ENCODE measurements at regions not wholly inside any gene's neighbourhood (a gene's known extent, or its start where the extent isn't known, plus 50 kb on each side); places are given as distances from the start of the nearest gene placed in this dataset.
A peak's percentile ranks its signal among the peaks of the same experiment; 100 is the strongest.
"Not testable (repeated sequence)": the region's sequence is repeated elsewhere in the genome, so short reads cannot be mapped to it uniquely, and the experiment has no call there.

DNA sequence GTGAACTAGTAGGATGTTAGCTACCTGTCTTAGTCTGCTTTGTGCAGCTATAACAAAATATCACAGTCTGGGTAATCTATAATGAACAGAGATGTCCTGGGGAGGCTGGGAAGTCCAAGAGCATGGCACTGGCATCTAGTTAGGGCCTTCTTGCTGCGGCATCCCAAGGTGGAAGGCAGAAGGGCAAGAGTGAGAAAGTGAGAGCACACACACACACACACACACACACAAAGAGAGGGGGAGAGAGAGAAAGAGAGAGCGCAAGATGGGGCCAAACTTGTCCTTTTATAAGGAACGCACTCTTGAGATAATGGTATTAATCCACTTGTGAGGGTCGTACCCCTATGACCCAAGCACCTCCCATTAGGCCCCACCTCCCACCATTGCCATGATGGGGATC is 4423.6 kb upstream of the TPTE start:
- H3K27ac ChIP-seq; DNase-seq (ENCODE audit: low spot score); H3K4me3 ChIP-seq; H3K27me3 ChIP-seq; H3K9me3 ChIP-seq; H3K36me3 ChIP-seq; H3K4me1 ChIP-seq: not testable (repeated sequence)

DNA sequence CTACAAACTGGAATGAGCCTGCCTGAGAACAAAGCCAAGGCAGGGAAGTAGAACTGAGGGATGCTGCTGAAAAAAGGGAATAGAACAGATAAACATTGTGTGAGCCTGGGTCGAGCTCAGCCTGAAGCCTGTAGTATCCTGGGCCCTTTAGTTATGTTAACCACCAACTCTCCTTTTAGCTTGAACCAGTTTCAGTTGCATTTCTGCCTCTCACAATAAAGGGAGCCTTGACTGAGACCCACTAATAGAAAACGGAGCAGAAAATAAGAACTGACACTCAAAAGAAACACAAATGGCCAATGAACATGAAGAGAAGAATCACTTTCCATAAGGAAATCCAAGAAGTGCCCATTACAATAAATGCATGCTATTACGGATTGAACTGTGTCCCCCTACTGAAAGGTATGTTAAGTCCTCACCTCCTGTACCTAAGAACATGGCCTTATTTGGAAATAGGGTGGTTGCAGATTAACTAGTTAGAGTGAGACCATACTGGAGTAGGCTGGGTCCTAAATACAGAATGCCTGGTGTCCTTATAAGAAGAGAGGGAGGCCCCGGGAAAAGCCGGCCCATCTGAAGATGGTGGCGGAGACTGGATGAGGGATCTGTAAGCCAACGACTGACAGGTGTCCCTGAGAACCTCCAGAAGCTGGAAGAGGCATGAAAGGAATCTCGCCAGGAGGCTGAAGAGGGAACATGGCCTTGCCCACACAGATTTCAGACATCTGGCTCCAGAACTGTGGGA is 4423.0 kb upstream of the TPTE start:
- H3K4me1 ChIP-seq, H3K36me3 ChIP-seq, H3K9me3 ChIP-seq, H3K27me3 ChIP-seq, H3K27ac ChIP-seq, H3K4me3 ChIP-seq: not testable (repeated sequence)
- DNase-seq (ENCODE audit: low spot score), result peak; percentile 58

GRCh38 chr21:6101588-6101987 is 4419.8 kb upstream of the TPTE start:
- H3K27me3 ChIP-seq; H3K4me1 ChIP-seq; H3K36me3 ChIP-seq; H3K9me3 ChIP-seq; H3K27ac ChIP-seq; H3K4me3 ChIP-seq; DNase-seq (ENCODE audit: low spot score): not testable (repeated sequence)

GRCh38 chr21:6104546-6104945 is 4416.8 kb upstream of the TPTE start:
- DNase-seq (ENCODE audit: low spot score); H3K27me3 ChIP-seq; H3K27ac ChIP-seq; H3K36me3 ChIP-seq; H3K4me3 ChIP-seq; H3K4me1 ChIP-seq; H3K9me3 ChIP-seq: not testable (repeated sequence)

DNA sequence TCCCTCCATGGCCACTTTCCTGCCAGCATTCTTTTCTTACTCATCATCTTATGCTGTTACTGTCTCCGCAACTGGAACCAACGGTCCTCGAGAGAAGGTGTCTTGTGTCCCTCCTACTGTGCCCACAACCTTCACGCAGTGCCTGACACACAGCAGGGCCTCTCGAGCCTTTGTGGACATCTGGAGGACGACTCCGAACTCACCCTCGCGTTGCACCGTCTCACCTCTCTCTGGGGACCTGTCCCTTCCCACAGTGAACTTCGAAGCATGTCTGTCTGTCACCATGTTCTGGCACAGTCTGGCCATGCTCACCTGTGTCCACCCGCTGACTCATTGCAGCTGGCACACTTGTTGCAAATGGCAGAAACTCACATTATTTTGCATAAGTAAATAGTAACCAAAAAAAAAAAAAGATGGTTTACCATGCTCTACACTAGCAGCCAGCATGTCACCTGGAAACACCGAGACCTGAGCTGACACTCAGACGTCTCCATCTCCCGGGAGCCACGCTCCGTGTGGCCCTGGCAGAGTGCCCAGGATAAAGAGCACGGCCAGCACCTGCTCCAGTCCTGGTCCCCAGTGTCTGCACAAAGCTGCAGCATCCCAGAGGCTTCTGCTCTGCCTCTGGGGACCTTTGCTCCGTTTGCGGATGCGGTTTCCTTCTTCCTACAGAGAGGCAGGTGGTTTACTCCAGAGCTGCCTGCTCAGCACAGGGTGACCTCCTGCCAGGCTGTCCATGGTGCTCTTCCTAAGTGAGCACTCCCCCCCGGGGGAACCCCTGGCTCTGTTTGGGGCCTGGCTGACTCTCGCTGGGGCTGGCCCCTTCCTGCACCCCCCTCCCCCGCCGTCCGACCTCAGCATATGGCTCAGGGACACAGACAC is 4414.5 kb upstream of the TPTE start:
- DNase-seq (ENCODE audit: low spot score); H3K4me1 ChIP-seq; H3K27me3 ChIP-seq; H3K27ac ChIP-seq; H3K9me3 ChIP-seq; H3K36me3 ChIP-seq; H3K4me3 ChIP-seq: not testable (repeated sequence)

- not testable (repeated sequence) for H3K27ac ChIP-seq; H3K4me3 ChIP-seq; H3K9me3 ChIP-seq; H3K27me3 ChIP-seq; DNase-seq (ENCODE audit: low spot score); H3K4me1 ChIP-seq; H3K36me3 ChIP-seq
These were observed 4412.5 kb upstream of the TPTE start for GRCh38 chr21:6108894-6109293.

DNA sequence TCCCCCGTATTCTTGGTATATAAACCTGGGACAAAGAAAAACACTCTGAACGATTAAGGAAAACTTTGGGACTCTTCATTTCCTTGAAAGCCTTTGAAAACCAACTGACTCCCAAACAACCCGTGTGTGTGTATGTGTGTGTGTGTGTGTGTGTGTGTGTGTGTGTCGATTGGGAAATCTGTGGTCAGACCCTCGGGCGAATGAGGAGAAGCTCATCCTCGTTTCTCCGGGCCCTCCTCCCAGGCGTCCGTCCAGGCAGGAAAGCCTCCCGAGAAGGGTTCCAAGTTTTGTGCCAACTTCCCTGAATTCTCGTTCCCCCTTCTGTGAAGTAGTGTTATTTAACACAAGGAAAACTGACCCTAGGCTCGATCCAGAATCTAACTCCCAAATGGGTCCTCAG is 4411.6 kb upstream of the TPTE start:
- not testable (repeated sequence) for H3K4me1 ChIP-seq, H3K27me3 ChIP-seq, H3K36me3 ChIP-seq, H3K4me3 ChIP-seq, H3K9me3 ChIP-seq, H3K27ac ChIP-seq
- peak; percentile 85 for DNase-seq (ENCODE audit: low spot score)

DNA sequence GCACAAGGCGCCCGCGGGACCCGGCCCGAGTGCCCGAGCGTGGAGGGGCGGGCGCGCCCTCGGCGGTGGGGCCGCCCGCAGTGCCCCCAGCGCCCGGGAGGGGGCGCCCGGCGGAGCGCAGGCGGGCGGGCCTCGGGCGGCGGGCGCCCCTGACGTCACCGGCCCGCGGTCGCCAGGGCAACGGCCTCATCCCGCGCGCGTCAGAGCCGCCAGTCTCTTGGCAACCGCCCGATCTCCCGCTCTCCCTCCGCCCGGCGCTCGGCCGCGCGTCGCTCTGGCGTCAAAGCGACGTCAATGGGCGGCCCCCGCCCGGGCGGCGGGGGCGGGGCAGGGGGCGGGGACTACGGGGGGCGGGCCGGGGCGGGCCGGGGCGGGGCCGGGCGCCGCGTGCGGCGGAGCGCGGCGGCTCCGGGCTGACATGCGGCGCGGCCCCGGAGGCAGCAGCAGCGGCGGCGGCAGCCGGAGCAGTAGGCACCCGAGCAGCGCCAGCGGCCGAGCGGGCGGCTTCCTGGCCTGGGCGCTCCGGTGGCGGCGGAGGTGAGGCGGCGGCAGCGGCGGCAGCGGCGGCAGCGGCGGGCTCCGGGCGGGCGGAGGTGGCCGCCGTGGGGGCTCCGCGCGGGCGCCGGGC is 4410.6 kb upstream of the TPTE start:
- not testable (repeated sequence) for H3K9me3 ChIP-seq; H3K4me3 ChIP-seq; H3K36me3 ChIP-seq; H3K4me1 ChIP-seq; H3K27me3 ChIP-seq; H3K27ac ChIP-seq; DNase-seq (ENCODE audit: low spot score)

- H3K27ac ChIP-seq; H3K4me1 ChIP-seq; H3K27me3 ChIP-seq; DNase-seq (ENCODE audit: low spot score); H3K36me3 ChIP-seq; H3K9me3 ChIP-seq: not testable (repeated sequence)
- H3K4me3 ChIP-seq, result peak overlapping the region; percentile 33 to 45
These were observed 4410.0 kb upstream of the TPTE start for GRCh38 chr21:6111354-6111753.

- H3K9me3 ChIP-seq; H3K36me3 ChIP-seq; H3K27me3 ChIP-seq; DNase-seq (ENCODE audit: low spot score); H3K4me1 ChIP-seq; H3K4me3 ChIP-seq; H3K27ac ChIP-seq: not testable (repeated sequence)
These were observed 4403.0 kb upstream of the TPTE start for GRCh38 chr21:6118336-6118735.

DNA sequence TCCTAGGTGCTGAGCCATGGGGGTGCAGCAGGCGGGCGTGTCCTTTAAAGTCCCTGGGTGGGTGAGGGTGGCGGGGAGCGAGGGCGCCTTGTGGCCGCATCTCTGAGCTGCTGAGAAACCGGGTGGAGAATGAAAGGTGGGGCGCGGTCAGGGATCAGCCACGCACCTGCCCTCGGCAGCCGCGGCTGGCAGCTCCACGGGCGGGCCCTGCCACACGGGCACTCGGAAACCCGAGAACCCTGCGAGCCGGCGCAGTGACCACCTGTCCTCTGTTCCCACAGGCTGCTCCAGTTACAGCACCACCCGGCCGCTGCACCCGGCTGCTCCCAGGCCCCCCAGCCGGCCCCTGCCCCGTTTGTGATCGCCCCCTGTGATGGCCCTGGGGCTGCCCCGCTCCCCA is 4400.5 kb upstream of the TPTE start:
- H3K27ac ChIP-seq; H3K4me1 ChIP-seq; DNase-seq (ENCODE audit: low spot score); H3K4me3 ChIP-seq; H3K9me3 ChIP-seq; H3K27me3 ChIP-seq; H3K36me3 ChIP-seq: not testable (repeated sequence)

DNA sequence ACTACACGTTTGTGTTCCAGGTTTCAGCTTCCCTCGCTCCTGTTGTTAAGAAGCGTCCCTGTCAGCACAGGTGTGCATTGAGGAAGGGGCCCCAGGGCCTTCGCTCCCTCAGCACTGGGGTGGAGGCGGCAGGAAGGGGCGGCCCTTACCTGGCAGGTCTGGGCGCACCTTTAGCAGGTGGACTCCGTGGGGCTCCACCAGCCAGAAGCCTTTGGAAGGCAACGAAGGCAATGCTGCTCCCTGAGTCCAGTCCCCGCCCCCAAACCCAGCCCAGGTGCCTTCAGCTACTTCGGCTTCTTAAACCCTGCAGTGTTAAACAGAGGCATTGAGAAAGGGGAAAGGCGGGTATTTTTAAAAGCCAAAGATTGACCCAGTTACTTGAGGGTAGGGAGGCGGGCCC is 4398.8 kb upstream of the TPTE start:
- H3K27me3 ChIP-seq; DNase-seq (ENCODE audit: low spot score): not testable (repeated sequence)

GRCh38 chr21:6123224-6123623 is 4398.2 kb upstream of the TPTE start:
- H3K36me3 ChIP-seq, result not testable (repeated sequence)

More for the DNA sequence above, 4398.8 kb upstream of the TPTE start:
- not testable (repeated sequence) for H3K4me3 ChIP-seq, H3K4me1 ChIP-seq, H3K36me3 ChIP-seq, H3K27ac ChIP-seq, H3K9me3 ChIP-seq

DNA sequence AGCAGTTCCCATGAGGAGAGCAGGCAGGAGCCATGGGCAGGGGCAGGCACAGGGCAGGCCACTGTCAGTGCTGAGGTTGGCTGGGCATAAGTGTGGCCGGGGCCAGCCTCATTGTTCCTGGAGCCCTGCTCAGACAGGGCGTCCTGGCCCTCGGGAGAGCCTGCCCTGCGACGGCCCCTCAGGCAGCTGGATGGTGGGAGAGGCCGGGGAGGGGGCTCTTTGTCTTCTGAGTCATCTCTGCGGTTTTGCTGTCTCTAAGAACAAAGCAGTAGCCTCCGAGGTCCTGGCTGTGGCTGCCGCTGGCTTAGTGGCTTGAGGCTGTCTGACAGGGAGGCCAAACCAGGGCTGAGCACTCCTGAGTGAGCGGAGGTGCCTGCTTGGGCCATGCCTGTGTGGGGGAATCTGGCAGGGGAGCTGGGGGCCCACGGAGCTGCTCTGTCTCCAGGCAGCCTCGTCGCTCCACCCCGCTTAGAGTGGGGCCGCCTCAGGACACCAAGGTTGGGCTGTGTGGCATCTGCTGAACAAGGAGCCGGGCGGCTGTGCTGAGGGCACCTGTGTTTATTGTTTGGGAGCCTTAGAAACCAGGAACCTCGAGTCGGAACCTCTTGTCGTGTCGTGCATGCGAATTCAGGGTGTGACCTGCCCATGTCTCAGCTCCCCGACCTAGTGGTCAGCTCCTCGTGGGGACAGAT is 4395.7 kb upstream of the TPTE start:
- DNase-seq (ENCODE audit: low spot score); H3K36me3 ChIP-seq: not testable (repeated sequence)

More at GRCh38 chr21:6123224-6123623, 4398.2 kb upstream of the TPTE start:
- not testable (repeated sequence) for H3K9me3 ChIP-seq; DNase-seq (ENCODE audit: low spot score); H3K27me3 ChIP-seq; H3K4me3 ChIP-seq; H3K4me1 ChIP-seq; H3K27ac ChIP-seq

More for the DNA sequence above, 4395.7 kb upstream of the TPTE start:
- not testable (repeated sequence) for H3K4me1 ChIP-seq, H3K27me3 ChIP-seq, H3K27ac ChIP-seq, H3K9me3 ChIP-seq, H3K4me3 ChIP-seq

All from right atrium auricular region (tissue), 2 donors.